NCI-H2196 treated with DMSO at 0.1 percent for 48 hours (cell line): ENCODE measurements at regions not wholly inside any gene's neighbourhood (a gene's known extent, or its start where the extent isn't known, plus 50 kb on each side); places are given as distances from the start of the nearest gene placed in this dataset.
"Not testable (repeated sequence)": the region's sequence is repeated elsewhere in the genome, so short reads cannot be mapped to it uniquely, and the experiment has no call there.

Experiments used
- DNase-seq: peaks from one replicate; lab custom pipeline; 2025; ENCODE audit not compliant: unreplicated experiment; lab: John Stamatoyannopoulos, UW

DNA sequence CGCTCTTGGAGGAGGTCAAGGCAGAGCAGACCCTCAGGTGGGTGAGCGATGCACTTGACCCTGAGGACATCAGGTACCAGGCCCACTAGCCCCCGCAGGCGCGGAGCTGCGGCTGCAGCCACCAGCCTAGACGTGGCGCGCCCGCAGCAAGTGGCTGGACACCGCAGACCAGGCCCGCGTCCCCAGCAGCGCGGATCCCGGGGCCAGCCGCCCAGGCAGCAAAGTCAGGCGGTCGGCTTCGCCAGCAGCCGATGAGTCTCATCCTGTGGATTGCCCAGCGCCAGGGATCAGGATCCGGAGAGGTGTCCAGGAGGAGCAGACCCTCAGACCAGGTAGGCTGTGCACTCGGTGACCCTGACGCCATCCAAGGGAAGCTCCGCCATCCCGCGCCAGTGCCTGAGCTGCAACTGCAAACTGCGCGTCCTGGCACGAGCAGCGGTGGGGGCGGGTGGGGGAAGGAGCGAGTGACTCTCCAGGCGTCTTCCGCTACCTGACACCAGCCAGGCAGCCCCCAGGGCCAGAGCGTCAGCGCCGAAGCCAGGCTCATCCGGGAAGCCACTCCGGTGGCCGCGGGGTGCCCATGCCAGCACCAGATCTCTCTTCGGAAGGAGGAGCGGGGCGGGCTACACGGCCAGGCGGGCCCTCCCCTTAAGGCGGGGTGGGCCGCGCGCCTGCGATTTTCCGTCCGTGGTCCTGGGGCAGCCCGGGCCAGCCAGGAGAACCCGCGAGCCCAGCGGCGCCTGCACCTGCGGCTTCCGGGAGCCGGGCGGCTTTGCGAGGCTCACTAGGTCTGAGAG lies 92.6 kb upstream of the THOC3 start:
- DNase-seq: not testable (repeated sequence)

DNA sequence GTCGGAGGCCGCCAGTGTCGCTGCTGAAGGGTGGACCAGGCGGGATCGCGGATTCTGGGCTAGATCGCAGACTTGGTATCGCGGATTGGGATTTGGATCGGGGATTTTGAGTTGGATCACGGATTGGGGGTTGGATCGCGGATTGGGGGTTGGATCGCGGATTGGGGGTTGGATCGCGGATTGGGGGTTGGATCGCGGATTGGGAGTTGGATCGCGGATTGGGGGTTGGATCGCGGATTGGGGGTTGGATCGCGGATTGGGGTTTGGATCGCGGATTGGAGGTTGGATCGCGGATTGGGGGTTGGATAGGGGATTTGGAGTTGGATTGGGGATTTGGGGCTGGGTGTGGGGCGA lies 93.1 kb upstream of the THOC3 start:
- not testable (repeated sequence) for DNase-seq

DNA sequence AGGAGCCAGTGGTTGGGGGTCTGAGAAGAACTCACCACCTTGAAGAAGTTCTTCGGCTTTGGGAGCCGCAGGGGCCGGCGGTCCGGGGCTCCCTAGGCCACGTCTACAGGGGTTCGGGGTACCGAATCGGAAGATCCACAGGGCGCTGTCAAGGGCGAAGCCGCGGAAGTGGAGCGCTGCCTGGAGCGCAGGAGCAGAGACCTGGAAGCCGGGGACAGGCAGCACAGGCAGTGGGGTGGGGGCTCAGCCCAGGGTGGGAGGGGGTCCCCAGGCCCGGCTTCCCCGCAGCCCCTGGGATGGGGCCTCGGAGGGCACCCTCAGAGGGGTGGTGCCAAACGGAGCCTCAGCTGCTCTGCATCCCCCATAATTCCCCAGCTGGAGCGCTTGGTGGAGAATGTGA lies 93.5 kb upstream of the THOC3 start:
- not testable (repeated sequence) for DNase-seq

DNA sequence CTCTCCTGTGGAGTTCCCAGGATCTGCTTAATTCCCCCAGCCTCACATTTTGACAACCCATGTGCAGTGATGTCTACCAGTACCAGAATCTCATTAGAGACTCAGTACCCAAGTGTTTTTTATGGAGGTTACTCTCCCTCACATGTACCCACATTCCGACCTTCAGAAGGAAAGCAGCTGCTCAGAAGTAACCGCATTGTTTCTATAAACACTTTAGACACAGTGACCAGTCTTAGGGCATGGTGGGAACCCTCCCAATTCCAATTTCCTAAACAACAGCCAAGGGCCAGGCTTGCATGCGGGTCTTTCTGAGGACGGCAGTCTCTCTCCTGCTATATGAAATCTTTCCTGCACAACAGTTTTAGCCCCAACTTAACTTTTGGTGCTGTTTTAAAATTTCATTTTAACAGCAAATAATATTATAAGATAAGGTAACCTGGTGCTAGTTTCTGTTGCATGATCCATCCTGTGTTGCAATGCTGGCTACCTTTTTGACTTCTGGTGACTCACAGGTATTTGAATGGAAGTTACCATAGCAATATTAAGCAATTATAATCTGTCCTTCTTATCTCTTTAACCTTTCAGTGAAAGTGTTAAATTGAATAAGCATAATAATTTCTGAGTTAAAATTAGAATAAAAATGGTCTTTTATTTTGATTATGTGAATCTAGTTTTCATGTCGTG lies 98.3 kb upstream of the THOC3 start:
- not testable (repeated sequence) for DNase-seq

DNA sequence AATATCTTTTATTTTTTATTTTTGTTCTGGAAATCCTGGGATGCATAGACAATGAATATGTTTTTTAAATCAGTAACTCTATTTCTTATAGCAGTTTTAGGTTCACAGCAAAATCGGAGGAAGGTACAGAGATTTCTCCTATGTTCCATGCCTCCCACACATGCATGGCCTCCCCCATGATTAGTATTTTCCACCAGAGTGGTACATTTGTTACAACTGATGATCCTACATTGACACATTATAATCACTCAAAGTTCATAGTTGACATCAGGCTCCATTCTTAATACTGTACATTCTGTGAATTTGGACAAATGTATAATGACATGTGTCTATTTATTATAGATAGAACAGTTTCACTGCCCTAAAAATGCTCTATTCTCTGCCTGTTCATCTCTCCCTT lies 99.0 kb upstream of the THOC3 start:
- not testable (repeated sequence) for DNase-seq

DNA sequence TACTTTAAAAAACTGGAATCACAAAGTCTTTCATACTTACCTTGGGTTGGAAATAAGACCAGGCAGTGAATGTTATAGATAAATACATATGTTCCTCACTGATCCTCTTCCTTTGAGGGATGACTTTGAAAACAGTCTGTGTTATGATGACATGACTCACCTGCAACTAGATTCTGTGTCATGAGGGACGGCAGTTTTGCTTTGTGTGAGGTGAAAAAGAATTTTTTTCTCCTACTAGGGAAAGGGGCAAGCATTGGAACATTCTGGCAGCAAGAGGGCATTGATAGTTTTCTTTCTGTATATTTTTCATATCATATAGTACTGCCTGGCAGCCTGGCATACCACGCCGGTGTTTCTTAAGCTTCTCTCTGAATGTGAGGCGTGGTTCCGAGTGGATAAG lies 99.8 kb upstream of the THOC3 start:
- DNase-seq: not testable (repeated sequence)

DNA sequence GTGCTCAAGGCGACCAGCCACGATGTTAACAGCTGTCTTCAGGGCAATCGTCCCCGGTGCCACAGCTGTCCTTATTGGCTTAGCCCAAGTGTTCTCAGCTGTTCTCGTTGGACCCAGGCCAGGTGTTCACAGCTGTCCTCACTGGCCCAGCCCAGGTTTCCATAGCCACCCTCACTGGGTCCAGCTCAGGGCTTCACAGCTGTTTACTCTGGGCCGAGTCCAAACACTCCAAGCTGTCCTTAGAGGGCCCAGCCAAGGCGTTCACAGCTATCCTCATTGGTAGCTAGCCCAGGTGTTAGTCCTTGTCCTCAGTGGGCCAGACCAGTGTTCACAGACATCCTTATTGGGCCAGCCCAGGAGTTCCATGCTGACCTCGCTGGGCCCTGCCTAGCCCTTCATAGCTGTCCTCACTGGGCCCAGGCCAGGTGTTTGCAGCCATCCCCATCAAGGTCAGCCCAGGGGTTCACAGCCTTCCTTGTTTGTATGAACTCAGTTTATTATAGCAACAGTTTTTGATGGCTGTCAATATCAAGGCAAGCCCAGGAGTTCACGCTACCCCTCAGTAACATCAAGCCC lies 106.0 kb upstream of the THOC3 start:
- not testable (repeated sequence) for DNase-seq

DNA sequence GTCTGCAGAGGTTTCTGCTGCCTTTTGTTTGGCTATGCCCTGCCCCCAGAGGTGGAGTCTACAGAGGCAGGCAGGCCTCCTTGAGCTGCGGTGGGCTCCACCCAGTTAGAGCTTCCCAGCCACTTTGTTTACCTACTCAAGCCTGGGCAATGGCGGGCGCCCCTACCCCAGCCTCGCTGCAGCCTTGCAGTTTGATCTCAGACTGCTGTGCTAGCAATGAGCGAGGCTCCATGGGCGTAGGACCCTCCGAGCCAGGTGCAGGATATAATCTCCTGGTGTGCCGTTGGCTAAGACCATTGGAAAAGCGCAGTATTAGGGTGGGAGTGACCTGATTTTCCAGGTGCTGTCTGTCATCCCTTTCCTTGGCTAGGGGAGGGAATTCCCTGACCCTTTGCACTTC lies 115.6 kb upstream of the THOC3 start:
- DNase-seq: not testable (repeated sequence)

DNA sequence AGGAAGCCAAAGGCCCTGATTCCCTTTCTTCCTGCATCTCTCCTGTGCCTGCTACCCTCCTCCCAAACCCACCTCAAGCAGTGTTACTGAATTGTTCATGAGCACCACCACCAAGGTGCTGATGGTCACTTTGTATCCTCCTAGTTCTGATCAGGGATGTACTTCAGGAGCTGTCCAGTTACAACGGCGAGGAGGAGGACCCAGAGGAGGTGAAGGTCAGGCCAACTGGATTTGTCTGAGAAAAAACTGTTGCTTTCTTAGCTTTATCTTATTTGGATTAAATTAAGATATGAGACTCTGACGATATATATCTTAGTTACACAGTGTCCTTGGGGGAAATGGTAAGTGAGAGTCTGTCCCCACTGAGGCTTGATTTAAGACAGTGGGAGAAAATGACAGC lies 135.0 kb upstream of the THOC3 start:
- not testable (repeated sequence) for DNase-seq

DNA sequence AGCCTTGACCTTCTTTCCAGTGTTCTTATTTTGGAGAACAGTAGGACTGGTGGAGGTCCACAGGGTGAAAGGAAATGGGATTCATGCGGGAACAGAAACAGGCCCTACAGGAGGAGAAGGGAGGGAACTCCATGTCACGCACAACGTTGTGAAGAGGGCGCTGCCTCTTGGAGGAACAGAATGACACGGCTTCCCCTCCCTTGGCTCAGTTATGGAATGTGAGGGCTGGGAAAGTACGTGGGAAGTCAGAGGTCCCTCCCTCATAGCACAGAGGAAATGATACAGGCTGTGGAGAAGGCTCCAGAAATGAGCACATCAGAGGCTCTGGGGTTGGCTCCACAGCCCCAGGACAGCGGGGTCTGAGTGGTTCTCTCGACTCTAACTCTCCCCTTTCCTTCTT lies 125.3 kb upstream of the SIMC1 start:
- DNase-seq: not testable (repeated sequence)

DNA sequence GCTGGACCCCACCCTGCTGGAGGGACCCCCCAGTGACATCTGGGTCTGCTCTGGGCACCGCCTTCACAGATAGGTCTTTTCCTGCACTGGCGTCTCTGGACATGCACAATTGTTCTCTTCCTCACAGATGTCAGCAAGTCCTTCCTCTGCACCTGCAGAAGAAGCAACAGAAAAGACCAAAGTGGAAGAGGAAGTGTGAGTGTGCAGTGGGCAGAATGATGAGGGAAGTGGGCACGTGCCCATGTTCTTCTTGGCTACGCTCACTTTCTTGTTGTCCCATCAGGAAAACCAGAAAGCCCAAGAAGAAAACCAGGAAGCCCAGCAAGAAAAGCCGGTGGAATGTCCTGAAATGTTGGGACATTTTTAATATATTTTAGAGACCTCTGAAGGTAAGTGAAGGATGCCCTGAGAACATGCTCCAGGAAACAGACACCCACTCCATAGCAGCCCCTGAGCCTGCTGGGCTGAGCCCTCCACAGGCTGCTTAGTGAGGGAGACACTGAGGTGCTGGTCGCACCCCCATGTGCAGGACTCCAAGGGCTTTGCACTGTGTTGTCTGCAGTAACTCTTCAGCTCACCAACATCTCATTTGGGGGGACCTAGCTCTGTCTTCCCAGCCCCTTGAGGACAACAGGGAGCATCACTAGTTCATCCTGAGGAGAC lies 124.4 kb upstream of the SIMC1 start:
- DNase-seq: not testable (repeated sequence)

DNA sequence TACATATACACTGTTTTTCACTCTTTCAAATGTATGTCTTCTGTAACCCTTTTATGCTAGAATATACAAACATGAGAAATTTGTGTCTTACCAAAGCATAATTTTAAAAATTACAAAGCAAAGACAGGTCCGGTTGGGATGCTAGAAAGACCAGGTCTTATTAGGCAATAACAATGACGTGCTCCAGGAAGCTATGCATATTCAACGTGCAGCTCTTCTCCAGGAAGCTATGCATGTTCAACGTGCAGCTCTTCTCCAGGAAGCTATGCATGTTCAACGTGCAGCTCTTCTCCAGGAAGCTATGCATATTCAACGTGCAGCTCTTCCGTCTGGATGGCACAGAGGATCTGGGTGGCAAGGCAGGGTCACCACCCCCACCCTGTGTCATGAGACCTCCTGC lies 123.4 kb upstream of the SIMC1 start:
- not testable (repeated sequence) for DNase-seq

DNA sequence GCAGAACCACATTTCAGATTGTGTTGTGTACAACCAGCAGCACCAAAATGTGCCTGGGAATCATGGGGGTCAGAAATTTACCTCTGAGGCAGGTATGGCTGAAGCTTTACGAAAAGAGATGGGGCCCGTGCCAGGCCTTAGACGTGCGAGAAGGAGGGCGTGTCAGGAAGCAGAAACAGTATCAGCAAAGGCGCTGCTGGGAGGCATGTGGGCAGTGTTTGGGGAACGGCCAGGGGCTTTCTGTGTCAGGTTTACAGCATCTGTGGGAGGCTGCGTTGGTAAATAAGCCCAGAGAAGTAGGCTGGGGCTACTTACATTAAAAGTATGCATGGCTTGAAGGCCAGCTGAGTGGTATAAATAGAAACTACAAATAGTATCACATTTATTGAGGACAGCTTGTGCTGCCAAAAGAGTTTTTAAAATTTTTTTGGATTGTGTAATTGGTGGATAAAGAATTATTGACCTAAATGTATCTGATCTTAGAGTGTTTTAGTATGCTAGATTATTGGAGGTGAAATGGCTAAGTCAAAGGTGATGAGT lies 120.5 kb upstream of the SIMC1 start:
- DNase-seq: not testable (repeated sequence)

DNA sequence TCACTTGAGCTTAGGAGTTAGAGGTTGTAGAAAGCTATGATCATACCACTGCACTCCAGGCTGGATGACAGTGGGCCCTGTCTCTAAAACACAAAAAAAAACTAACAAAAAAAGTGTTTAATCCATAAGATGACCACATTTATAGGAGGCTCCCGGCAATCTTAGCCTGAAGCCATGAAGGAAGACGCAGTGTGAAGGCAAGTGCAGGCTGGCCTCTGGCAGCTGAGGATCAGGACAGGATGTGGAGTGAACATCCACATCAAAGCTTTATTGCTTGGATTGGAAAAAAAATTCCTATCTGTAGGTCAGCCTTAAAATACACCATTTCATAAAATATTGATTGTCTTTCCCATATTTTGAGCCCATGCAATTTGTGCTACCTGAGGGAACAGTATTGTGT lies 115.9 kb upstream of the SIMC1 start:
- DNase-seq: not testable (repeated sequence)

DNA sequence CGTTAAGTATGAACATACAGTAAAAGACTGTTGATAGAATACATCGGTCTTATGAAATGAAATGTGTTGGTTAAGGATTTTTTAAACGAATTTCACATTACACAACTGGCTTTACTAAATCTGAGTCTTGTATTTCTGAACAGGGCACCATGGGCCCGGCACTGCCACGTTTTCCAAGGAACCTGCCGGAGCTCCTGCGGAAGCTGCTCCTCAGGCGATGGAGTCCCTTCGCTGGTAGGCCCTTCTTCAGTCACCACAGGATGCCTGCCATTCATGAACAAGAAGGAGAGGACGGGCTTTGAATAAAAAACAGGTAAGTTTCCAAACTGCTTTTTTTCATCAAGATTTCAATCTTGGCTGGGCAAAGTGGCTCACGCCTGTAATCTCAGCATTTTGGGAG lies 114.1 kb upstream of the SIMC1 start:
- DNase-seq: not testable (repeated sequence)

DNA sequence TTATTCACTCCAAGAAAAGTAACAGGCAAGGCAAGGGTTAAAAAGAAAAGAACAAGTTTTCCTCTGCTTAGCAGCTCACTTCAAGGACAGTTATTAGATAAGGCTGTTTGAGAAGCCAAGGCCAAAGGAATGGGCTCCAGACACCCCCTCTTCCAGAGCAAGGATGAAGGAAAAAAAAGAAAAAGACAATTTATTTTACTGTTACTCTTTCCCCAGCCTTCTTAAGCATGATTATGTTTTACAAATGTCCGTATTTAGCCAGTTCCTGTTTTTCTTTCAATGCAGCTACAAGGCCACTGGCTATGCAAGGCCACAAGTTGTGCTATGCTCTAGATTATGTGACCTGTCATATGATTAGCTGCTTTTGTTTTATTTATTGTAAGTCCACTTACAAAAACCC lies 106.5 kb upstream of the SIMC1 start:
- no peak for DNase-seq

DNA sequence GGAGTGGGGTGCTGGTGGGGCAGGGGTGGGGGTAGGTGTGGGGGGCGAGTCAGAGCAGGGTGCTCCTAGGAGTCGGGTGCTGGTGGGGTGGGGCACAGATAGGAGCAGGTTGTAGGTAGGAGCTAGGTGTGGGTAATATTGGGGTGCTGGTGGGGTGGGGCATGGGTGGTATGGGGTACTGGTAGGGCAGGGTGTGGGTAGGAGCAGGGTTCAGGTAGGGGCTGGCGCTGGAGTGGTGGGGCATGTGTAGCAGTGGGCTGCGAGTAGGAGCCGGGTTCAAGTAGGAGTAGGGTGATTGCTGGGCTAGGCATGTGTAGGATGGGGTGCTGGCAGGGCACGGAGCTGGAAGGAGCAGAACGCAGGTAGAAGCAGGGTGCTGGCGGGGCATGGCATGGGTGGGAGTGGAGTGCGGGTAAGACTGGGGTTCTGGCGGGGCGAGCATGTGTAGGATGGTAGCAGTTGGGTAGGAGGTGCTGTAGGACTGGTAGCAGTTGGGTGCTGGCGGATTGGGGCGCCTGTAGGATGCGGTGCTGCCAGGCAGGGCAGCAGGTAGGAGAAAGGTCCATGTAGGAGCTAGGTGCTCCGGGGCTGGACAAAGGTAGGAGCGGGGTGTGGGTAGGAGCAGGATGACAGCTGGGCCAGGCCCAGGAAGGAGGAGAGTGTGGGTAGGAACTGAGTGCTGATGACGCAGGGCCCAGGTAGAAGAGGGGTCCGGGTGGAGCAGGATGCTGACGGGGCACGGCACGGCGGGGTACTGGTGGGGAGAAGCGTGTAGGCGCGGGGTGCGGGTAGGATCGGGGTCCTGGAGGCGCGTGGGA lies 105.5 kb upstream of the SIMC1 start:
- DNase-seq: no peak

DNA sequence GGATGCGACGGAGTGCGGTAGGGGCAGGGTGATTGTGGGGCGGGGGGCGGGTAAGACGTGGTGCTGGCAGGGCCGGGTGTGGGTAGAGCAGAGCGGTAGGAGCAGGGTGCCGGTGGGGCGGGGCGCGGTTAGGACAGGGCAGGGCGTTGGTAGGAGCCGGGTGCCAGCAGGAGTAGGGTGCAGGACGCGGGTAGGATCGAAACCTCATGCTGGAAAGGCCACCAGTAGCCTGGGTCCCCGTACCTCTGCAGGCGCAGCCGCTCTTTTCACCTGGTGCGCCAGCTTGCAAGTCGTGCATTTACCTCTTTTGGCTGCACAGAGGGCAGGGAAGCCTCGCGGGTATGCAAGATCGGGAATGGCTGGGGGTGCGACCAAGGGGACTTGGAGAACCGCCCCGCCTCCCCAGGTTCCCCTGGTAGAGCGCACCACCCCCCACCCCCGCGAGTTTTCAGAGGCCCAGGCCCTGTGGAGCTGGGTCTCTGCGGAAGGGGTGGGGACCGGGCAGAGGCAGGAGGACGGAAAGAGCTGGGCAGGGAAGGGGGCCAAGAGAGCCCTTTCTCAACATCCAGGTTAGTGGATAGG lies 104.8 kb upstream of the SIMC1 start:
- no peak for DNase-seq

DNA sequence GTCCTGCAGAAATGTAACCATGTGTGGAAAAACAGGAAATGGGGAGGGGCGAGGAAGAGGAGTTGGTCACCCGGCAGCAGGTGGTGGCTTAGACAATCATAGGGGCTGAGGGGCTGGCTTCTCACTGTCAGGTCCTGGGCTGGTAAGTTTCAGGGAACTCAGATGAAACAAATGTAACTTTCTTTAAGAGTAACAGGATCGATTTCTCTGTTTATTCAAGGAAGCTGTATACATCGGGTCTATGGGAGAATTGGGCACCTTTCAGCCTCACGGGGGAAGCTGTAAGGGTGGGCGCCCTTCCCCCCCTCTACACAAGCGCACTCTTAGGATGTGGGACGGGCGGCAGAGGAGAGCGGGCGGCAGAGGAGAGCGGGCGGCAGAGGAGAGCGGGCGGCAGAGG lies 104.3 kb upstream of the SIMC1 start:
- no peak for DNase-seq

DNA sequence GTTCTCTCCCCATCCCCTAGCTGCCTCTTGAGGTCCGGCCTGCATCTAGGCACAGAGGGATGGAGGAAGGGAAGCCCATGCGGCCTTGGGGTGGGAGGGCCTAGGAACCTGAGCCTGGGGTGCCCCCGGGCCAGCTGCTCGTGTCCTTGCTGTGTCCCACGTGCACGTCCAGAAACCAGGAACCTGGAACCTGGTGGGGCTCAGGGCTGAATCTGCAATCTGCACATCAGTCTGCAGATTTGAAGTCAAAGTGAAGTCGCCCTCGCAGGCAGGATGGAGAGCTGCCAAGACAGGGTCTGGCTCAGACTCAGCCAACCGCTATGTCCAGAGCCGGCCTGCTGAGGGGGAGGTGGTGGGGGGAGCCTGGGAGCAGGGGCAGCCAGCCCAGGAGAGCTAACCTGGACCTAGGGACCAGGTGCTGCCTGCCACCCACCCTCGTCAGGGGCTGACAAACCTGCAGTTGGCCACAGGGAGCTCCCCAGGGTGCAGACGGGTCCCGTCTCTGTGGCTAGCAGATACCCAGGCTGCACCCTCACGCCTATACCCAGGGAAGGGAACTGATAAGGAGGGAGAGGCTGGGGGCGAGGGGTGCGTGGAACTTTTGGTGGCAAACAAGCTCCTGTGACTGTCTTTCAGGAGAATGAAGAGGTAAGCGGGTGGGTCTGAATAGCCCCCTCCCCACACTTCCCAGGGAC lies 103.5 kb upstream of the SIMC1 start:
- DNase-seq: no peak
